Stomach (tissue), 8 donors: ENCODE measurements at regions not wholly inside any gene's neighbourhood (a gene's known extent, or its start where the extent isn't known, plus 50 kb on each side); places are given as distances from the start of the nearest gene placed in this dataset.

Source experiments
- DNase-seq, 2 donors: peaks; one replicate each; pipeline versions ENCODE4 v3.0.0 to v3.0.0-alpha.2; 2013 to 2019
- H3K27ac ChIP-seq, 5 donors: fragments of 200-600 bp in 4 of 5; sonication (generic) in 4 of 5; one replicate each; pipeline ENCODE4 v1.5.1; 2013 to 2019; ENCODE audit warnings: mild to moderate bottlenecking in 1 of 5, moderate library complexity in 1 of 5
- H3K27me3 ChIP-seq, 3 donors: fragments of 200-600 bp; sonication (generic); one replicate each; pipeline ENCODE4 v1.5.1; 2017 to 2019; ENCODE audit warnings: mixed run types in 1 of 3
- H3K36me3 ChIP-seq, 4 donors: fragments of 200-600 bp; sonication (generic); 1 replicate in 3 of 4; 2 replicates in 1 of 4; pipeline ENCODE4 v1.5.1; 2016 to 2019
- H3K4me1 ChIP-seq, 4 donors: fragments of 200-600 bp; sonication (generic); one replicate each; pipeline ENCODE4 v1.5.1; 2016 to 2019
- H3K4me3 ChIP-seq, 4 donors: fragments of 200-600 bp; sonication (generic) in 3 of 4; one replicate each; pipeline ENCODE4 v1.5.1; 2016 to 2019; ENCODE audit warnings: mild to moderate bottlenecking in 1 of 4
- H3K9me3 ChIP-seq, 4 donors: fragments of 200-600 bp; sonication (generic); one replicate each; pipeline ENCODE4 v1.5.1; 2016 to 2019
- EP300 ChIP-seq: sonication (generic); formaldehyde crosslinking; IDR thresholded peaks from one replicate; pipeline ENCODE4 v1.6.1; 2017; ENCODE audit warnings: antibody characterized with exemption
- POLR2A ChIP-seq, 4 donors: fragments of 450-650 bp; IDR thresholded peaks; one replicate each; pipeline ENCODE4 v1.6.1; 2016; ENCODE audit warnings: antibody characterized with exemption in 4 of 4, control low read depth in 2 of 4, mild to moderate bottlenecking in 1 of 4, moderate library complexity in 1 of 4
- POLR2AphosphoS5 ChIP-seq, 3 donors: sonication (generic); formaldehyde crosslinking; IDR thresholded peaks; one replicate each; pipeline ENCODE4 v1.6.1; 2016; ENCODE audit warnings: antibody characterized with exemption in 3 of 3
- WGBS, 5 donors: extraction: QIAGEN DNeasy Blood & Tissue Kit in 3 of 5; methylation state at CpG; one replicate each; pipeline versions ENCODE4 v1.1.5 to v1.1.7; 2013 to 2018; 5-methylcytosine and 5-hydroxymethylcytosine counted together
- intact Hi-C: fragments of 100-400 bp; cut with DNase I; formaldehyde crosslinking; loops from one replicate; pipeline ENCODE4 v1.15.1; 2023; ENCODE audit warnings: low total_unique reads
- TF ChIP-seq, protein P1 (sequence below), 7 experiments: fragments of 450-650 bp in 4 of 7; fragments of 200-600 bp in 3 of 7; sonication (generic) in 3 of 7; IDR thresholded peaks; one replicate each; pipeline ENCODE4 v1.5.1; 2016 to 2019; ENCODE audit warnings: antibody characterized with exemption in 7 of 7, control low read depth in 2 of 7, mild to moderate bottlenecking in 1 of 7
- donor health status: healthy with polysubstance abuse.
- donor health status: Bipolar disorder and iron deficiency.
- donor health status: healthy.

DNA sequence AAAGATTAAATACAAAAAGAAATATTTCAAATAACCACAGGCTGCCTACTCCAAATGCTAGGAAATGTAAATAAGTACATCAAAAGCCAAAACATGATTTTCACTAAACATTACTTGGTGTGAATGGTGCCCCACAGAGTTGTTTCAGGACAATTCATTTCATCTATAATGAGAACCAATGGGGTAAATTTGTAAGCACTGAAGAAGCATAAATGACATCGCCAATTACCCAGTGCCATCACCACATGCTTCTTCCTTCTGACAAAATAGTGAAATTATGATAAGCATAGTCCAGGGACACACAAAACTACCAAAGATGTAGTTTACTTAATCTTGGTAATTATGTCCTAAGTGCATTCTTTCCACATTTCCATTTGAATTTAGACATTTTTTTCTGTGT is 510.4 kb upstream of the TYRP1 start:
- H3K36me3 ChIP-seq, result no peaks in the 10 kb centered on the region
- H3K27ac ChIP-seq, result no peak overlapping the region
- H3K27me3 ChIP-seq, result no peaks in the 10 kb centered on the region
- no peak for DNase-seq
- no peaks in the 10 kb centered on the region for H3K4me1 ChIP-seq
- no peak for TF ChIP-seq POLR2AphosphoS5 (IDR thresholded peaks at IDR 0.05)
- no peaks in the 10 kb centered on the region for H3K9me3 ChIP-seq
- 89 to 97% (median 92%) methylated on average over 1 of the region's 1 CpG for WGBS, 5 donors
- no peak overlapping the region for H3K4me3 ChIP-seq
- intact Hi-C loops, result no loop called here

DNA sequence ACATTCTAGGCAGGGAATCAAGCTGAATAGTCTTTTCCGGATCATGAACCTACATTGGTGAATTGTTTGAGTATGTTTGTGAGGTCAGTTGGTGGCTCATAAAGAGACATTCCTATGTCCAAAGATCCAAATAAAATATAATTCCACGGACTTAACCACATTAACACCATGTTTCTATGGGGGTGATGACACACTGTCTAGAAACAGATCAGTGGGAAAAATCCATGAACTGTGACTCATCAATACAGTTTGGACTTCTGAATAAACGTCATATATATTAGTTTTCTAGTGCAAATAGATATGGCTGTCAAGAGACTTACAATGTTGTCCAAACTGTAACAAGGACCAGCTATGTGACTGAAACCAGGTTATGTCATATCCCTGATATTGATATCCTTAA is 509.9 kb upstream of the TYRP1 start:
- intact Hi-C loops, result no loop called here
- WGBS, 5 donors, result 70 to 75% (median 74%) methylated on average over 3 of the region's 3 CpGs

DNA sequence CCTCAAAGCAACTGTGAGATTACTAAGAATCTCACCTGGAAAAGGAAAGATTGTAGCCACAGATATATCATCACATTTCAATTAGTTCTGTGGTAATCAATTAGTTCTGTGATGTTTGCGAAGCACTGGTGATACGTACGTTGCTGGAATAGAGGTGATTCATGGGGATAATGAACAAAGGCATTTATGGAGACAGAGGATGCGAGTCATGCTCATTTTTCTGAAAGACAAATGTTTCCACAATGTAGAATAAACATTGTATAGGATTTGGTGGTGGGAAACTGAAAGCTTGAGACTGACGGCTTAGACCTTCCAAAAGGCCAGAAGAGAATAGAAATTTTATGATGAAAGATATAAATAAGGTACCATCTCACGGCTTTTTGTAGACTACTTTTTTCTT is 507.3 kb upstream of the TYRP1 start:
- intact Hi-C loops, result no loop called here
- no peak for TF ChIP-seq EP300
- TF ChIP-seq, protein P1, sequence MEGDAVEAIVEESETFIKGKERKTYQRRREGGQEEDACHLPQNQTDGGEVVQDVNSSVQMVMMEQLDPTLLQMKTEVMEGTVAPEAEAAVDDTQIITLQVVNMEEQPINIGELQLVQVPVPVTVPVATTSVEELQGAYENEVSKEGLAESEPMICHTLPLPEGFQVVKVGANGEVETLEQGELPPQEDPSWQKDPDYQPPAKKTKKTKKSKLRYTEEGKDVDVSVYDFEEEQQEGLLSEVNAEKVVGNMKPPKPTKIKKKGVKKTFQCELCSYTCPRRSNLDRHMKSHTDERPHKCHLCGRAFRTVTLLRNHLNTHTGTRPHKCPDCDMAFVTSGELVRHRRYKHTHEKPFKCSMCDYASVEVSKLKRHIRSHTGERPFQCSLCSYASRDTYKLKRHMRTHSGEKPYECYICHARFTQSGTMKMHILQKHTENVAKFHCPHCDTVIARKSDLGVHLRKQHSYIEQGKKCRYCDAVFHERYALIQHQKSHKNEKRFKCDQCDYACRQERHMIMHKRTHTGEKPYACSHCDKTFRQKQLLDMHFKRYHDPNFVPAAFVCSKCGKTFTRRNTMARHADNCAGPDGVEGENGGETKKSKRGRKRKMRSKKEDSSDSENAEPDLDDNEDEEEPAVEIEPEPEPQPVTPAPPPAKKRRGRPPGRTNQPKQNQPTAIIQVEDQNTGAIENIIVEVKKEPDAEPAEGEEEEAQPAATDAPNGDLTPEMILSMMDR (IDR thresholded peaks at IDR 0.05), result no peak
- no peak for TF ChIP-seq POLR2AphosphoS5 (IDR thresholded peaks at IDR 0.05)
- no peak for TF ChIP-seq POLR2A (IDR thresholded peaks at IDR 0.05)
- no peak for DNase-seq
- Histone ChIP-seq H3K9me3 (no peaks in the 10 kb centered on the region), H3K27me3 (no peaks in the 10 kb centered on the region), H3K4me1 (no peaks in the 10 kb centered on the region), H3K36me3 (no peaks in the 10 kb centered on the region), H3K27ac (no peak overlapping the region), H3K4me3 (no peak overlapping the region)
- WGBS, 5 donors, result 56 to 65% (median 59%) methylated on average over 6 of the region's 6 CpGs

More for the DNA sequence above, 509.9 kb upstream of the TYRP1 start:
- TF ChIP-seq EP300 (no peak), POLR2A (IDR thresholded peaks at IDR 0.05) (no peak), POLR2AphosphoS5 (IDR thresholded peaks at IDR 0.05) (no peak)
- TF ChIP-seq, protein P1 (IDR thresholded peaks at IDR 0.05), result no peak
- no peak overlapping the region for H3K27ac ChIP-seq
- DNase-seq, result no peak
- no peaks in the 10 kb centered on the region for H3K36me3 ChIP-seq
- H3K27me3 ChIP-seq, result no peaks in the 10 kb centered on the region
- no peaks in the 10 kb centered on the region for H3K9me3 ChIP-seq
- H3K4me3 ChIP-seq, result no peak overlapping the region
- H3K4me1 ChIP-seq, result no peaks in the 10 kb centered on the region

- 72 to 95% (median 90%) methylated on average over 2 of the region's 2 CpGs for WGBS, 5 donors
- Histone ChIP-seq H3K4me3 (no peak overlapping the region), H3K4me1 (no peaks in the 10 kb centered on the region), H3K36me3 (no peaks in the 10 kb centered on the region), H3K27ac (no peak overlapping the region), H3K27me3 (no peaks in the 10 kb centered on the region), H3K9me3 (no peaks in the 10 kb centered on the region)
- intact Hi-C loops, result no loop called here
- TF ChIP-seq, protein P1 (IDR thresholded peaks at IDR 0.05), result no peak
- no peak for TF ChIP-seq EP300
- TF ChIP-seq POLR2AphosphoS5 (IDR thresholded peaks at IDR 0.05), result no peak
- TF ChIP-seq POLR2A (IDR thresholded peaks at IDR 0.05), result no peak
- DNase-seq, result no peak
These were observed 501.6 kb upstream of the TYRP1 start for GRCh38 chr9:12191630-12192029.

- no peak for TF ChIP-seq EP300
- no peak for TF ChIP-seq POLR2A (IDR thresholded peaks at IDR 0.05)
- TF ChIP-seq POLR2AphosphoS5 (IDR thresholded peaks at IDR 0.05), result no peak
- TF ChIP-seq, protein P1 (IDR thresholded peaks at IDR 0.05), result no peak
- no peak overlapping the region for H3K27ac ChIP-seq
- no peaks in the 10 kb centered on the region for H3K9me3 ChIP-seq
- WGBS, 5 donors, result 76 to 85% (median 83%) methylated on average over 2 of the region's 2 CpGs
- no peaks in the 10 kb centered on the region for H3K4me1 ChIP-seq
- H3K36me3 ChIP-seq, result no peaks in the 10 kb centered on the region
- intact Hi-C loops, result no loop called here
- no peaks in the 10 kb centered on the region for H3K27me3 ChIP-seq
- DNase-seq, result no peak
- H3K4me3 ChIP-seq, result no peak overlapping the region
These were observed 498.5 kb upstream of the TYRP1 start for GRCh38 chr9:12194731-12195130.
